ENCODE measurements at regions not wholly inside any gene's neighbourhood (a gene's known extent, or its start where the extent isn't known, plus 50 kb on each side); places are given as distances from the start of the nearest gene placed in this dataset.
A peak's percentile ranks its signal among the peaks of the same experiment; 100 is the strongest.

DNA sequence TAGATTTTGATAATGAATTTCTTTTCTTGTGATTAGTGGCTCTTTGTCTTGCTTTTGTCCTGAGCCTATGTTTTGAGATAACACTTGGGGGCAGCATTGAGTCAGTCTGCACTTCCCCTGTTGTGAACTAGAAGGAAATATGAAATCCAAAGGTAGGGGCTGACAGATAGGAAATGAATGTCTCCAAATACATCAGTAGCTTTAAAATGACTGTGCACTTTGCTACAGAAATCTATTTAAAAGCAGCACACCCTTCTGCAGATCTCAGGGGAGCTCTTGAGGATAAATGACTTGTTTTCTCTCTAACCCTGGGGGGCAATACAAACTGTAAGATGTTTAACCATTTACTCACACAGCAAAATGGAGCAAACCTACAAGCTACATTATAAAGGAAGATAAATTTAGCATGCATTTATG is 176.0 kb upstream of the MYO3A start:
- H2BK5ac ChIP-seq (ENCODE audit: low read length): no peak overlapping the region
- no peak overlapping the region for H3K4me3 ChIP-seq (ENCODE audit: low read length)
- H3K79me1 ChIP-seq (ENCODE audit: low read length): no peaks in the 10 kb centered on the region
- peak; percentile 74 for DNase-seq
- no peaks in the 10 kb centered on the region for H3K79me2 ChIP-seq (ENCODE audit: control insufficient read depth, insufficient read depth, low read length)
- H4K8ac ChIP-seq (ENCODE audit: low read depth, low read length): no peak overlapping the region
- no peak overlapping the region for H3K4ac ChIP-seq (ENCODE audit: low read depth, low read length)
- H3K9ac ChIP-seq (ENCODE audit: low read length): no peak overlapping the region
- no peak overlapping the region for H3K4me2 ChIP-seq (ENCODE audit: low read length)
- H4K5ac ChIP-seq (ENCODE audit: low read length): no peak overlapping the region
- peak overlapping the region; percentile 60 for H3K18ac ChIP-seq (ENCODE audit: low read length)
- no peak overlapping the region for H3K27ac ChIP-seq (ENCODE audit: low read depth, low read length)
- H2BK120ac ChIP-seq (ENCODE audit: low read depth, low read length): no peak overlapping the region
- H3K23ac ChIP-seq (ENCODE audit: low read length): no peak overlapping the region
- no peak overlapping the region for H2BK15ac ChIP-seq (replicated peaks; ENCODE audit: low read depth)
- H3K36me3 ChIP-seq (ENCODE audit: control insufficient read depth, insufficient read depth, low read length): no peaks in the 10 kb centered on the region
- H3K56ac ChIP-seq (ENCODE audit: low read length): no peak overlapping the region
- no peaks in the 10 kb centered on the region for H3K27me3 ChIP-seq (ENCODE audit: insufficient read depth, low read length, poor library complexity)
- H2AK5ac ChIP-seq (ENCODE audit: low read length): no peak overlapping the region
- peaks cover 1% of the 10 kb centered on the region for H3K4me1 ChIP-seq (ENCODE audit: control insufficient read depth, low read depth, low read length)

DNA sequence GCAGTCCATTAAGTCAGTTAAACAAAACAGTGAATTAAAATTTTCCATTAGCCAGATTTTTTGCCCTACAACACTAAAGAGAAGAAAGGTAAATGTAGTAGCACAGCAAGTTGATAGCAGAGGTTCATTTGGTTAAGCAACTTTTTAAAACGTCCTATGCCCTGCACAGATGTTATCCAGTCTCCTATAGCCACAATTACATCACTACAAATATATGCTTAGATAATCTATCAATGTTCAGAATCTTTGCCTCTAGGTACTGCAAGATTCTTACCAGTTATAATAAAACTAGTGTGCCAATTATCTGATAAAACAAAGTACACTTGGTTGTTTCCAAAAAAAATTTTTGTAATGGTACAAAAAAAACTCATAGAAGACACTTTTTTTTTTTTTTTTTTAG is 175.5 kb upstream of the MYO3A start:
- Histone ChIP-seq H2AK5ac (ENCODE audit: low read length) (no peak overlapping the region), H2BK120ac (ENCODE audit: low read depth, low read length) (no peak overlapping the region), H3K79me2 (ENCODE audit: control insufficient read depth, insufficient read depth, low read length) (no peaks in the 10 kb centered on the region), H3K18ac (ENCODE audit: low read length) (no peak overlapping the region), H2BK15ac (replicated peaks; ENCODE audit: low read depth) (no peak overlapping the region), H4K5ac (ENCODE audit: low read length) (no peak overlapping the region), H3K4ac (ENCODE audit: low read depth, low read length) (no peak overlapping the region), H3K79me1 (ENCODE audit: low read length) (no peaks in the 10 kb centered on the region), H4K8ac (ENCODE audit: low read depth, low read length) (no peak overlapping the region), H3K36me3 (ENCODE audit: control insufficient read depth, insufficient read depth, low read length) (no peaks in the 10 kb centered on the region), H3K4me2 (ENCODE audit: low read length) (no peak overlapping the region), H3K9ac (ENCODE audit: low read length) (no peak overlapping the region), H3K4me1 (ENCODE audit: control insufficient read depth, low read depth, low read length) (peaks cover 1% of the 10 kb centered on the region), H3K56ac (ENCODE audit: low read length) (no peak overlapping the region), H2BK5ac (ENCODE audit: low read length) (no peak overlapping the region), H3K23ac (ENCODE audit: low read length) (no peak overlapping the region), H3K27ac (ENCODE audit: low read depth, low read length) (no peak overlapping the region), H3K4me3 (ENCODE audit: low read length) (no peak overlapping the region), H3K27me3 (ENCODE audit: insufficient read depth, low read length, poor library complexity) (no peaks in the 10 kb centered on the region)
- DNase-seq: no peak
- no CpG with 5 or more reads among the region's 1 CpG for WGBS (ENCODE audit: extremely low coverage, insufficient coverage, low lambda C conversion rate)

DNA sequence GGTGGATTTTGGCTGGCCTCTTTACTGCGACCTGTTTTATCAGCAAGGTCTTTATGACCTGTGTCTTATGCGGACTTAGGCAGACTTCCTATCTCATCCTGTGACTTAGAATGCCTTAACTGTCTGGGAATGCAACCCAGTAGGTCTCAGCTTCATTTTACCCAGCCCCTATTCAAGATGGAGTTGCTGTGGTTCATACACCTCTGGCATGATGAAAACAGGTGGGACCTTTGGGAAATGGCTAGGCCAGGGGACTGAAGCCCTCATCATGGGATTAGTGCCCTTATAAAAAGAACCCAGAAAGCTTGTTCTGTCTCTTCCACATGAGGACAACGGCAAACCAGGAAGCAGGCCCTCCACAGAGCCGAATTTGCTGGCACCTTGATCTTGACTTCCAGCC is 172.1 kb upstream of the MYO3A start:
- Histone ChIP-seq H2BK15ac (replicated peaks; ENCODE audit: low read depth) (no peak overlapping the region), H3K36me3 (ENCODE audit: control insufficient read depth, insufficient read depth, low read length) (no peaks in the 10 kb centered on the region), H4K8ac (ENCODE audit: low read depth, low read length) (no peak overlapping the region), H2BK5ac (ENCODE audit: low read length) (no peak overlapping the region), H3K4ac (ENCODE audit: low read depth, low read length) (no peak overlapping the region), H2AK5ac (ENCODE audit: low read length) (no peak overlapping the region), H3K4me1 (ENCODE audit: control insufficient read depth, low read depth, low read length) (no peaks in the 10 kb centered on the region), H3K4me2 (ENCODE audit: low read length) (no peak overlapping the region), H3K56ac (ENCODE audit: low read length) (no peak overlapping the region), H3K18ac (ENCODE audit: low read length) (no peak overlapping the region), H3K23ac (ENCODE audit: low read length) (no peak overlapping the region), H3K27ac (ENCODE audit: low read depth, low read length) (no peak overlapping the region), H3K9ac (ENCODE audit: low read length) (no peak overlapping the region), H3K79me1 (ENCODE audit: low read length) (no peaks in the 10 kb centered on the region), H3K4me3 (ENCODE audit: low read length) (no peak overlapping the region), H2BK120ac (ENCODE audit: low read depth, low read length) (no peak overlapping the region), H3K27me3 (ENCODE audit: insufficient read depth, low read length, poor library complexity) (no peaks in the 10 kb centered on the region), H3K79me2 (ENCODE audit: control insufficient read depth, insufficient read depth, low read length) (no peaks in the 10 kb centered on the region), H4K5ac (ENCODE audit: low read length) (no peak overlapping the region)
- WGBS (ENCODE audit: extremely low coverage, insufficient coverage, low lambda C conversion rate): no CpG with 5 or more reads among the region's 4 CpGs
- DNase-seq: no peak

DNA sequence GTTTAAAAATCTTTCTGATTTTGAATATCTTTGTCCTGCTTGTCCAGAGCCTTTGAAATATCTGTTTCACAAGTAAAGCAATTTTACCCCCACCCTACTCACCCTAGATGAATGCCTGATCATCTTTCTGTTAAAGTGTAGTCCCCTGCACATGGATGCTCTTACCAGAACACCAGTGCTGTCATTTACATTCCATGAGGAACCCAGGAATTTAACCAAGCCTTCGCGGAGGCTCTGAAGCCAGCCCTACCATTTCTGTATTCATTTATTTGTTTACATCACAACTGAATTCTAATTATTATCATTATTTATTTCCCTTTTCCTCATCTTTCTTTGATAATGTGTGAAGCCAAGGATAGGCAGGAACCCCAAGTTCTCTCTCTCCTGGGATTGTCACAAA is 167.8 kb upstream of the MYO3A start:
- H3K18ac ChIP-seq (ENCODE audit: low read length): peak overlapping the region; percentile 39
- H3K23ac ChIP-seq (ENCODE audit: low read length): no peak overlapping the region
- H2BK15ac ChIP-seq (replicated peaks; ENCODE audit: low read depth): peak overlapping the region; percentile 92
- peak overlapping the region; percentile 18 for H2BK5ac ChIP-seq (ENCODE audit: low read length)
- H2AK5ac ChIP-seq (ENCODE audit: low read length): no peak overlapping the region
- H4K8ac ChIP-seq (ENCODE audit: low read depth, low read length): no peak overlapping the region
- no peak overlapping the region for H3K9ac ChIP-seq (ENCODE audit: low read length)
- WGBS (ENCODE audit: extremely low coverage, insufficient coverage, low lambda C conversion rate): no CpG with 5 or more reads among the region's 2 CpGs
- H3K79me2 ChIP-seq (ENCODE audit: control insufficient read depth, insufficient read depth, low read length): no peaks in the 10 kb centered on the region
- H3K27me3 ChIP-seq (ENCODE audit: insufficient read depth, low read length, poor library complexity): no peaks in the 10 kb centered on the region
- H4K5ac ChIP-seq (ENCODE audit: low read length): no peak overlapping the region
- H3K36me3 ChIP-seq (ENCODE audit: control insufficient read depth, insufficient read depth, low read length): no peaks in the 10 kb centered on the region
- peak; percentile 45 for DNase-seq
- no peak overlapping the region for H3K4me3 ChIP-seq (ENCODE audit: low read length)
- no peaks in the 10 kb centered on the region for H3K4me1 ChIP-seq (ENCODE audit: control insufficient read depth, low read depth, low read length)
- H3K79me1 ChIP-seq (ENCODE audit: low read length): no peaks in the 10 kb centered on the region
- no peak overlapping the region for H3K4me2 ChIP-seq (ENCODE audit: low read length)
- H3K4ac ChIP-seq (ENCODE audit: low read depth, low read length): no peak overlapping the region
- H2BK120ac ChIP-seq (ENCODE audit: low read depth, low read length): no peak overlapping the region
- no peak overlapping the region for H3K56ac ChIP-seq (ENCODE audit: low read length)
- peak overlapping the region; percentile 33 for H3K27ac ChIP-seq (ENCODE audit: low read depth, low read length)

DNA sequence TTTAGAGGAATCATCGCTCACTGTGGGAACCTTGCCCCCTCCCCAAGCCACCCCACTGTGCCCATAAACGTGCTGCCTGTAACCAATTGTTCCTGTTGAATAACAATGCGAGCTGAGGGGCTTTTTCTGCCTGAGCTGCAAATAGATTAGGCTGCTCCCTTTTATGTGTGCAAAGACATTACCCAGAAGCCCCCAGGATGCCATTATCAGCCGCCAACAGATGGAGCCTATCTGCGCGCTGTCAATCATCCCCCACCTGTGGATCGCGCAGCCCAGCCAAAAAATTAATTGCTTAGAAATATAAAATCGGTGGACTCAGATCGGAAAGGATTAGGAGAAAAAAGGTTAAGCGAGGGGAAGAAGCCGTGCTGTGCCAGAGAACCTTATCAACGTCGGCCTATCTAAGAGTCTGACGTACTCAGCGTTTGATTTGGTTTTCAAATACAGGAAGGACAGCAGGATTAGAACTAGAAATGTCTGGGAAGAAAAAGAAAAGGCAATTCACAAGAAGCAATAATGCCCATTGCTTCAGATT is 167.3 kb upstream of the MYO3A start:
- H3K79me2 ChIP-seq (ENCODE audit: control insufficient read depth, insufficient read depth, low read length): no peaks in the 10 kb centered on the region
- peak overlapping the region; percentile 53 for H3K56ac ChIP-seq (ENCODE audit: low read length)
- no CpG with 5 or more reads among the region's 16 CpGs for WGBS (ENCODE audit: extremely low coverage, insufficient coverage, low lambda C conversion rate)
- H3K4me2 ChIP-seq (ENCODE audit: low read length): peak overlapping the region; percentile 19
- H3K4me3 ChIP-seq (ENCODE audit: low read length): no peak overlapping the region
- H4K5ac ChIP-seq (ENCODE audit: low read length): no peak overlapping the region
- H3K4ac ChIP-seq (ENCODE audit: low read depth, low read length): no peak overlapping the region
- H2BK15ac ChIP-seq (replicated peaks; ENCODE audit: low read depth): no peak overlapping the region
- no peak overlapping the region for H4K8ac ChIP-seq (ENCODE audit: low read depth, low read length)
- peak; percentile 90 for DNase-seq
- no peak overlapping the region for H2BK120ac ChIP-seq (ENCODE audit: low read depth, low read length)
- no peak overlapping the region for H3K9ac ChIP-seq (ENCODE audit: low read length)
- H3K18ac ChIP-seq (ENCODE audit: low read length): no peak overlapping the region
- H3K27ac ChIP-seq (ENCODE audit: low read depth, low read length): peak overlapping the region; percentile 63
- no peaks in the 10 kb centered on the region for H3K36me3 ChIP-seq (ENCODE audit: control insufficient read depth, insufficient read depth, low read length)
- no peaks in the 10 kb centered on the region for H3K4me1 ChIP-seq (ENCODE audit: control insufficient read depth, low read depth, low read length)
- no peaks in the 10 kb centered on the region for H3K79me1 ChIP-seq (ENCODE audit: low read length)
- H3K27me3 ChIP-seq (ENCODE audit: insufficient read depth, low read length, poor library complexity): no peaks in the 10 kb centered on the region
- peak overlapping the region; percentile 23 for H2BK5ac ChIP-seq (ENCODE audit: low read length)
- H2AK5ac ChIP-seq (ENCODE audit: low read length): no peak overlapping the region
- H3K23ac ChIP-seq (ENCODE audit: low read length): no peak overlapping the region

DNA sequence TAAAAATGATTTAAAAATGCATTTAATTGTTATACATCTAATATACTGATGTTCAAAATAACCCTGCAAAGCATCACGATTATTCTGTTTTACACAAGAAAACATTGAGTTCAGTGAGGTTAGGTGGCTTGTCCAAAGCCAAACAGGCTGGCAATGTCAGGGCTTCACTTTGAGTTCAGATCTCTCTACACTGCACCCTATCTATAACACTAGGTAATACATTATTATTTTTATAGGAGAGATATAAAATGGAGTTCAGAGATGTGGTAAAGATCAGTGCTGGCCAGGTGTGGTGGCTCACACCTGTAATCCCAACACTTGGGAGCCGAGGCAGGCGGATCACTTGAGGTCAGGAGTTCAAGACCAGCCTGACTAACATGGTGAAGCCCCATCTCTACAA is 165.9 kb upstream of the MYO3A start:
- H3K4me1 ChIP-seq (ENCODE audit: control insufficient read depth, low read depth, low read length): no peaks in the 10 kb centered on the region
- no peaks in the 10 kb centered on the region for H3K27me3 ChIP-seq (ENCODE audit: insufficient read depth, low read length, poor library complexity)
- peak overlapping the region; percentile 67 for H2BK120ac ChIP-seq (ENCODE audit: low read depth, low read length)
- no peak overlapping the region for H3K27ac ChIP-seq (ENCODE audit: low read depth, low read length)
- no peaks in the 10 kb centered on the region for H3K36me3 ChIP-seq (ENCODE audit: control insufficient read depth, insufficient read depth, low read length)
- H3K9ac ChIP-seq (ENCODE audit: low read length): no peak overlapping the region
- no peaks in the 10 kb centered on the region for H3K79me1 ChIP-seq (ENCODE audit: low read length)
- H3K4me2 ChIP-seq (ENCODE audit: low read length): no peak overlapping the region
- no peak overlapping the region for H4K5ac ChIP-seq (ENCODE audit: low read length)
- H3K4ac ChIP-seq (ENCODE audit: low read depth, low read length): no peak overlapping the region
- H3K23ac ChIP-seq (ENCODE audit: low read length): no peak overlapping the region
- H4K8ac ChIP-seq (ENCODE audit: low read depth, low read length): no peak overlapping the region
- H3K4me3 ChIP-seq (ENCODE audit: low read length): no peak overlapping the region
- H2BK15ac ChIP-seq (replicated peaks; ENCODE audit: low read depth): no peak overlapping the region
- no CpG with 5 or more reads among the region's 3 CpGs for WGBS (ENCODE audit: extremely low coverage, insufficient coverage, low lambda C conversion rate)
- peak; percentile 30 for DNase-seq
- no peaks in the 10 kb centered on the region for H3K79me2 ChIP-seq (ENCODE audit: control insufficient read depth, insufficient read depth, low read length)
- no peak overlapping the region for H3K56ac ChIP-seq (ENCODE audit: low read length)
- peak overlapping the region; percentile 51 for H3K18ac ChIP-seq (ENCODE audit: low read length)
- H2BK5ac ChIP-seq (ENCODE audit: low read length): no peak overlapping the region
- H2AK5ac ChIP-seq (ENCODE audit: low read length): no peak overlapping the region
